ENCODE measurements at regions not wholly inside any gene's neighbourhood (a gene's known extent, or its start where the extent isn't known, plus 50 kb on each side); places are given as distances from the start of the nearest gene placed in this dataset.

GRCh38 chr20:4457566-4458543, 208.8 kb upstream of the ADRA1D start:
- Histone ChIP-seq H3K4me3 (no peak overlapping the region), H3K27ac (no peak overlapping the region), H3K27me3 (replicated peaks in 1 of 7) (no peaks in the 10 kb centered on the region), H3K4me1 (peaks cover 0 to 3% (median 0%) of the 10 kb centered on the region in 6 donors), H3K36me3 (no peaks in the 10 kb centered on the region), H3K9me3 (no peaks in the 10 kb centered on the region)
- intact Hi-C loops (cut with DNase I; ENCODE audit: low total_unique reads) = no loop called here
- no peak for TF ChIP-seq CTCF (IDR thresholded peaks at IDR 0.05 in 8 of 11, conservative IDR thresholded peaks at IDR 0.05 in 3 of 11)
- TF ChIP-seq POLR2AphosphoS5 (IDR thresholded peaks at IDR 0.05) = no peak
- 81 to 97% (median 86%) methylated on average over 2 of the region's 2 CpGs for WGBS, 5 donors
- no peak for DNase-seq

GRCh38 chr20:4455996-4456395, 206.9 kb upstream of the ADRA1D start:
- Histone ChIP-seq H3K9me3 (no peaks in the 10 kb centered on the region), H3K4me1 (peaks cover 0 to 3% (median 0%) of the 10 kb centered on the region in 6 donors), H3K4me3 (no peak overlapping the region), H3K27me3 (replicated peaks in 1 of 7) (no peaks in the 10 kb centered on the region), H3K27ac (no peak overlapping the region), H3K36me3 (no peaks in the 10 kb centered on the region)
- 75 to 89% (median 87%) methylated on average over 4 of the region's 4 CpGs for WGBS, 5 donors
- DNase-seq = no peak
- no peak for TF ChIP-seq CTCF (IDR thresholded peaks at IDR 0.05 in 8 of 11, conservative IDR thresholded peaks at IDR 0.05 in 3 of 11)
- intact Hi-C loops (cut with DNase I; ENCODE audit: low total_unique reads) = no loop called here

GRCh38 chr20:4455301-4455701, 206.2 kb upstream of the ADRA1D start:
- TF ChIP-seq POLR2A (IDR thresholded peaks at IDR 0.05) = no peak
- TF ChIP-seq POLR2AphosphoS5 (IDR thresholded peaks at IDR 0.05) = no peak
- no peak for TF ChIP-seq CTCF (IDR thresholded peaks at IDR 0.05 in 8 of 11, conservative IDR thresholded peaks at IDR 0.05 in 3 of 11)
- peaks cover 0 to 6% (median 0%) of the 10 kb centered on the region in 6 donors for H3K4me1 ChIP-seq
- no peaks in the 10 kb centered on the region for H3K27me3 ChIP-seq (replicated peaks in 1 of 7)
- H3K4me3 ChIP-seq = no peak overlapping the region
- H3K9me3 ChIP-seq = no peaks in the 10 kb centered on the region
- no peaks in the 10 kb centered on the region for H3K36me3 ChIP-seq
- no peak overlapping the region for H3K27ac ChIP-seq
- no peak for DNase-seq
- 81 to 97% (median 96%) methylated on average over 1 of the region's 1 CpG for WGBS, 5 donors
- intact Hi-C loops (cut with DNase I; ENCODE audit: low total_unique reads) = no loop called here

GRCh38 chr20:4454111-4454510, 205.0 kb upstream of the ADRA1D start:
- intact Hi-C loops (cut with DNase I; ENCODE audit: low total_unique reads) = no loop called here
- Histone ChIP-seq H3K36me3 (no peaks in the 10 kb centered on the region), H3K27me3 (replicated peaks in 1 of 7) (no peaks in the 10 kb centered on the region), H3K27ac (no peak overlapping the region), H3K4me3 (no peak overlapping the region), H3K9me3 (no peaks in the 10 kb centered on the region), H3K4me1 (peaks cover 0 to 15% (median 0%) of the 10 kb centered on the region in 6 donors)
- TF ChIP-seq CTCF (IDR thresholded peaks at IDR 0.05 in 8 of 11, conservative IDR thresholded peaks at IDR 0.05 in 3 of 11) = no peak
- no peak for TF ChIP-seq POLR2A (IDR thresholded peaks at IDR 0.05)
- TF ChIP-seq POLR2AphosphoS5 (IDR thresholded peaks at IDR 0.05) = no peak
- DNase-seq = no peak
- WGBS, 5 donors = 52 to 63% (median 59%) methylated on average over 4 of the region's 4 CpGs
